Body of pancreas (tissue), 4 donors: ENCODE measurements at regions not wholly inside any gene's neighbourhood (a gene's known extent, or its start where the extent isn't known, plus 50 kb on each side); places are given as distances from the start of the nearest gene placed in this dataset.

Source experiments
- ATAC-seq: fragments of 150-250 bp; one replicate; pipeline ENCODE4 v1.9.1; 2016
- DNase-seq, 4 donors: peaks; one replicate each; pipeline ENCODE4 v3.0.0-alpha.2; 2019
- H3K27ac ChIP-seq, 4 donors: fragments of 200-600 bp; sonication (generic); 1 replicate in 3 of 4; 2 replicates in 1 of 4; pipeline versions ENCODE4 v1.5.1 to v1.6.1; 2016 to 2019; ENCODE audit warnings: mild to moderate bottlenecking in 1 of 4, mixed read lengths in 1 of 4, moderate library complexity in 1 of 4
- H3K27me3 ChIP-seq, 2 donors: fragments of 200-600 bp; sonication (generic); one replicate each; pipeline ENCODE4 v1.6.0; 2016; ENCODE audit warnings: mild to moderate bottlenecking in 1 of 2
- H3K36me3 ChIP-seq, 2 donors: fragments of 200-600 bp; sonication (generic); replicated peaks in 1 of 2; 2 replicates each; pipeline ENCODE4 v1.5.1; 2016; ENCODE audit warnings: low read depth in 2 of 2; ENCODE audit not compliant: insufficient read depth in 1 of 2
- H3K4me1 ChIP-seq: fragments of 200-600 bp; sonication (generic); one replicate; pipeline ENCODE4 v1.6.0; 2016
- H3K4me3 ChIP-seq, 2 donors: fragments of 200-600 bp; sonication (generic); 1 replicate in 1 of 2; 2 replicates in 1 of 2; pipeline ENCODE4 v1.5.1; 2016 to 2019
- H3K9me3 ChIP-seq, 3 donors: fragments of 200-600 bp; sonication (generic); 1 replicate in 2 of 3; 2 replicates in 1 of 3; pipeline ENCODE4 v1.5.1; 2016
- CTCF ChIP-seq, 7 experiments: fragments of 450-650 bp in 4 of 7; fragments of 200-600 bp in 3 of 7; sonication (generic) in 3 of 7; IDR thresholded peaks; one replicate each; pipeline ENCODE4 v1.5.1; 2016 to 2019; ENCODE audit warnings: antibody characterized with exemption in 7 of 7
- POLR2A ChIP-seq, 3 donors: fragments of 450-650 bp; IDR thresholded peaks; one replicate each; pipeline ENCODE4 v1.6.1; 2016; ENCODE audit warnings: antibody characterized with exemption in 3 of 3, mild to moderate bottlenecking in 2 of 3
- WGBS, 2 donors: methylation state at CpG; one replicate each; pipeline ENCODE4 v1.1.5; 2017; 5-methylcytosine and 5-hydroxymethylcytosine counted together
- intact Hi-C: fragments of 100-400 bp; cut with DNase I; formaldehyde crosslinking; loops from one replicate; pipeline ENCODE4 v1.15.1; 2023

DNA sequence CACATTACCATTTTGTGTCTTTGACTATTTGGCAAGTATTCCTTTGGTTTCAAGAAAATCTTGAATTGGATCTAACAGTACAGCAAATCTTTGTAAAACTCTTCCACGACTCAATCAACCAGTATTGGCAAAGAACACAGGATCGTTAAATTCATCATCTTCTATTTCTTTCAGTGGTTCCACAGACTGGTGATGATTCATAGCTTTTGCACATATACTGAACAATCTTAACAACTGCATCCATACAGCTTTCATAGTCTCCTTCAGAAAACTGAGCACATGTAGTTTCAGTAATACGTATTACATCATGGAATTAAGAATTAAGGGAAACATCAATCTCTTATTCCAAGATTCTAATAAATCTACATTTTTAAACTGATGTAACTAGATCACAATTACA, 91.6 kb upstream of the LIPC start:
- Histone ChIP-seq H3K9me3 (no peaks in the 10 kb centered on the region), H3K4me1 (no peaks in the 10 kb centered on the region), H3K27ac (no peak overlapping the region), H3K4me3 (no peak overlapping the region), H3K36me3 (no peaks in the 10 kb centered on the region), H3K27me3 (no peaks in the 10 kb centered on the region)
- ATAC-seq (no peak), DNase-seq (no peak)
- WGBS, 2 donors, result 73 to 83% methylated on average over 3 of the region's 3 CpGs
- TF ChIP-seq CTCF (IDR thresholded peaks at IDR 0.05), result no peak
- no peak for TF ChIP-seq POLR2A (IDR thresholded peaks at IDR 0.05)
- intact Hi-C loops, result no loop called here

GRCh38 chr15:58342508-58342907, 89.3 kb upstream of the LIPC start:
- H3K4me1 ChIP-seq, result no peaks in the 10 kb centered on the region
- no peaks in the 10 kb centered on the region for H3K27me3 ChIP-seq
- TF ChIP-seq CTCF (IDR thresholded peaks at IDR 0.05) (no peak), POLR2A (IDR thresholded peaks at IDR 0.05) (no peak)
- DNase-seq (no peak), ATAC-seq (no peak)
- H3K9me3 ChIP-seq, result no peaks in the 10 kb centered on the region
- no peak overlapping the region for H3K27ac ChIP-seq
- intact Hi-C loops, result no loop called here
- 68 to 73% methylated on average over 6 of the region's 6 CpGs for WGBS, 2 donors
- H3K36me3 ChIP-seq, result no peaks in the 10 kb centered on the region
- no peak overlapping the region for H3K4me3 ChIP-seq

GRCh38 chr15:58344213-58345070, 87.3 kb upstream of the LIPC start:
- no peaks in the 10 kb centered on the region for H3K36me3 ChIP-seq
- intact Hi-C loops, result no loop called here
- WGBS, 2 donors, result 85 to 87% methylated on average over 5 of the region's 5 CpGs
- no peak for DNase-seq
- no peaks in the 10 kb centered on the region for H3K27me3 ChIP-seq
- no peak for TF ChIP-seq POLR2A (IDR thresholded peaks at IDR 0.05)
- H3K27ac ChIP-seq, result no peak overlapping the region
- H3K4me1 ChIP-seq, result no peaks in the 10 kb centered on the region
- no peak overlapping the region for H3K4me3 ChIP-seq
- ATAC-seq, result no peak
- no peaks in the 10 kb centered on the region for H3K9me3 ChIP-seq

DNA sequence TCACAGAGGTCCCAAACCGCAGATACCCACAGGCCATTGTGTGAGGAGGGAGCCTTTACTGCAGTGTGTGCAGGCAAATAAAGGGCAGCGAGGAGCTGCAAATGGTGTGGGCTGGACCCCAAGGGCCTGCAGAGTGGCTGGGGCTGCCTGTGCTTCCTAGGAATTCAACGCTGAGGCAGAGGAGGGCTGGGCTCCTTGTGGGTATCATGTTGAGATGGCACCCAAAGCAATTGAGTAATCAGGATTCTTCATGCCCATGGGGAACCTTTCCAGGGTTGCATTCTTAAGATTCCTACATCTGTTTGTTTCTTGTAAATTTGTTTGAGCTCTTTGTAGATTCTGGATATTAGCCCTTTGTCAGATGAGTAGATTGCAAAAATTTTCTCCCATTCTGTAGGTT, 85.4 kb upstream of the LIPC start:
- no peak overlapping the region for H3K4me3 ChIP-seq
- no peaks in the 10 kb centered on the region for H3K27me3 ChIP-seq
- intact Hi-C loops, result no loop called here
- WGBS, 2 donors, result 87 to 93% methylated on average over 3 of the region's 3 CpGs
- no peaks in the 10 kb centered on the region for H3K9me3 ChIP-seq
- no peak for TF ChIP-seq POLR2A (IDR thresholded peaks at IDR 0.05)
- no peak for TF ChIP-seq CTCF (IDR thresholded peaks at IDR 0.05)
- DNase-seq (no peak), ATAC-seq (no peak)
- H3K36me3 ChIP-seq, result no peaks in the 10 kb centered on the region
- no peaks in the 10 kb centered on the region for H3K4me1 ChIP-seq
- H3K27ac ChIP-seq, result no peak overlapping the region

DNA sequence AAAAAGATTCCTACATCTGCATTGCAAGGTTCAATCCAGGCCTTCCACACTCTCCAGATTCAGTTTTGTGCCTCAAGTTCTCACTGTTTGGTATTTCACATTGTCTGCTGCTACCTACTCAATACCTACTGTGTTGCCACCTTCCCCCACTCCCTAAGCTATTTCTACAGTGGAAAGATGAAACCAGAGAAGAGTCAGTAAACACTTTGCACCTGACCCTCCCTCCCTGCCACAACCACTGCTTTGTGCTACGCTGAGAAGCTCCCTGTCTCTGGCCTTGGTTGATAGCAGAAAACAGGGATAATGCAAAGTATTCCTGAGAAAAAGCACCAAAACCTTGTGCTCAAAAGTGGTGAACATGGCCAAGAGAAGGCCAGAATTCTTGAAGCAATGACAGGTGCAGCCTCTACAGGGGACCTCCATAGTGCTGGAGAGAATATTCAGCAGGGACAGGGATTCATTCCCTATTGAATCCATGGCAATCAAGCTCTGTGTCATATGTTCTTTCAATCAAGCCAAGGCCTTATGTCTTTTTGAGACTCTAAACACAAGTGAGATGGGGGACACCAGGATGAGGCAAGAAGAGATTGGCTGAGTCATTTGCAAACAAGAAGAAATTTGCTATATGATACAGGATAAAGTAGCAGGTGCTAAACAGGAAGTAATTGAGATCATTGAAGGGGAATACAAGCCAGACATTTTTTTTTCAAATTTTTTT, 83.5 kb upstream of the LIPC start:
- no peaks in the 10 kb centered on the region for H3K36me3 ChIP-seq
- H3K4me3 ChIP-seq, result no peak overlapping the region
- no peaks in the 10 kb centered on the region for H3K9me3 ChIP-seq
- no peak for DNase-seq
- H3K27ac ChIP-seq, result no peak overlapping the region
- intact Hi-C loops, result no loop called here
- WGBS, 2 donors, result 75 to 82% methylated on average over 1 of the region's 1 CpG
- no peaks in the 10 kb centered on the region for H3K27me3 ChIP-seq
- no peak for TF ChIP-seq CTCF (IDR thresholded peaks at IDR 0.05)
- TF ChIP-seq POLR2A (IDR thresholded peaks at IDR 0.05), result no peak
- no peak for ATAC-seq
- H3K4me1 ChIP-seq, result no peaks in the 10 kb centered on the region
